Thoracic aorta (tissue), 2 donors: ENCODE measurements at regions not wholly inside any gene's neighbourhood (a gene's known extent, or its start where the extent isn't known, plus 50 kb on each side); places are given as distances from the start of the nearest gene placed in this dataset.

Experiments used
- ATAC-seq: fragments of 150-250 bp; one replicate; pipeline ENCODE4 v1.8.0; 2017; ENCODE audit warnings: low read depth; ENCODE audit not compliant: insufficient number of reproducible peaks, low FRiP score
- DNase-seq: peaks from one replicate; pipeline ENCODE4 v3.0.0-alpha.2; 2020; ENCODE audit warnings: low spot score
- H3K27ac ChIP-seq, 2 donors: fragments of 200-600 bp; sonication (generic); 1 replicate in 1 of 2; 2 replicates in 1 of 2; pipeline ENCODE4 v1.5.1; 2016; ENCODE audit warnings: mild to moderate bottlenecking in 2 of 2, moderate library complexity in 2 of 2
- H3K27me3 ChIP-seq: fragments of 200-600 bp; sonication (generic); replicated peaks from 2 replicates; pipeline ENCODE4 v1.6.0; 2016; ENCODE audit warnings: mild to moderate bottlenecking; ENCODE audit not compliant: insufficient read depth
- H3K36me3 ChIP-seq: fragments of 200-600 bp; sonication (generic); one replicate; pipeline ENCODE4 v1.5.1; 2016
- H3K4me1 ChIP-seq, 2 donors: fragments of 200-600 bp; sonication (generic); 1 replicate in 1 of 2; 2 replicates in 1 of 2; pipeline versions ENCODE4 v1.5.1 to v1.6.0; 2016; ENCODE audit warnings: low read depth in 2 of 2, mild to moderate bottlenecking in 1 of 2; ENCODE audit not compliant: control insufficient read depth in 1 of 2
- H3K4me3 ChIP-seq: fragments of 200-600 bp; sonication (generic); 2 replicates; pipeline ENCODE4 v1.5.1; 2016; ENCODE audit warnings: mild to moderate bottlenecking
- H3K9me3 ChIP-seq: fragments of 200-600 bp; sonication (generic); 2 replicates; pipeline ENCODE4 v1.5.1; 2016
- CTCF ChIP-seq: fragments of 200-600 bp; sonication (generic); IDR thresholded peaks from one replicate; pipeline ENCODE4 v1.5.1; 2019; ENCODE audit warnings: antibody characterized with exemption

- ATAC-seq (no peak), DNase-seq (no peak)
- no peaks in the 10 kb centered on the region for H3K4me1 ChIP-seq
- H3K36me3 ChIP-seq, result no peaks in the 10 kb centered on the region
- H3K27ac ChIP-seq, result no peak overlapping the region
- no peak overlapping the region for H3K4me3 ChIP-seq
- no peak for TF ChIP-seq CTCF
- no peaks in the 10 kb centered on the region for H3K9me3 ChIP-seq
- H3K27me3 ChIP-seq, result no peaks in the 10 kb centered on the region
These were observed 94.8 kb upstream of the CDH12 start for GRCh38 chr5:22947921-22948320.

DNA sequence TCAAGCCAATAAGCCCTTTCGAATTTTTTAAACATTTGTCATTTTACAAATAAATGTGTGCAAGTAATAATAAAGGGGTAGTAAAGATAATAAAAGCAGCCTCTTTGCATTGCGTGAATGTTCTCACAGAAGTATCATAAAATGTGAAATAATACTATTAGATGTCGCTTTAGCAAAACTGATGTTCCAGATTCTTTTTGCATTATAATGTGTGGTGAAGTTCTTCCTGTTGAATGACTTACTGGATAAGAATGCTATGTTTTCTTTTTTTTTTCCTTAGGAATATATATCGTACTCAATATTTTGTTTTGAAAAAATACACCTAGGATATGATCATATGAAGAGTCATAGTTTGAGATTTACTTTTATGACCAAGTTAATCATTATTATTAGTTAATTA lies 85.2 kb upstream of the CDH12 start:
- Histone ChIP-seq H3K4me3 (no peak overlapping the region), H3K27me3 (no peaks in the 10 kb centered on the region), H3K4me1 (no peaks in the 10 kb centered on the region), H3K9me3 (no peaks in the 10 kb centered on the region), H3K27ac (no peak overlapping the region), H3K36me3 (no peaks in the 10 kb centered on the region)
- no peak for DNase-seq
- no peak for TF ChIP-seq CTCF
- ATAC-seq, result no peak

DNA sequence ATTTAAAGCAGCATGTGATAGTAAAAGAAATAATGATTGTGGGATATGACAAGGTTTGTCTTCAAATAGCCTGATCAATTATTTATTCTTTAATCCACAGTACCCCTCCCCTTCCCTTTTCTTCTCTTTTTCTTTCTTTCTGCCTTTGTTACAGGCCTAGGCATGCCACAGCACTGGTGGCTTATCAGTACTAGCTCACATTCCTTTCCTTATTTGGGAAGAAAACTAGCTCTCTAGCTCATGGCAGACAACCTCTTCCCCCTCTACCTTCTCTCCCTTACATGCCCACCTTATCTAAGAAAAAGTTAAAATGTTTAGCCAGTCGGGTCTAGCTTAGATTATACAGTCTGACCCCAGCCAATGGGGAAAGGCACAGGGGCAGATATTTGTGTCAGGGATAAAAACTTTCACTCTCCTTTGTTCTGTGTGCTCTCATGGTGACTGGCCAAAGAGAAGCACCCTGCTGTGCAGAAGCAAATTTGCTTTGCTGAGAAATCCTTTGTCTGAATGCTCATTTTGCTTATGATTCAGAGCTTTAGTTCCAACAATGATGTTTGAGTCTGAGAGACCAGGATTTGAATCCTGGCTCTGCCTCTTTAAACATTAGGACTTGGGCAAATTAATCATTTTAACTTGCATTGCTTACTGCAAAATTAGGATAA lies 75.8 kb upstream of the CDH12 start:
- no peak for TF ChIP-seq CTCF
- Histone ChIP-seq H3K27ac (no peak overlapping the region), H3K36me3 (no peaks in the 10 kb centered on the region), H3K9me3 (peaks cover 3% of the 10 kb centered on the region), H3K4me1 (no peaks in the 10 kb centered on the region), H3K27me3 (no peaks in the 10 kb centered on the region), H3K4me3 (no peak overlapping the region)
- no peak for DNase-seq
- ATAC-seq, result no peak

- Histone ChIP-seq H3K27me3 (no peaks in the 10 kb centered on the region), H3K4me1 (no peaks in the 10 kb centered on the region), H3K4me3 (no peak overlapping the region), H3K36me3 (no peaks in the 10 kb centered on the region), H3K27ac (no peak overlapping the region), H3K9me3 (peaks cover 3% of the 10 kb centered on the region)
- TF ChIP-seq CTCF, result no peak
- no peak for DNase-seq
- no peak for ATAC-seq
These were observed 73.4 kb upstream of the CDH12 start for GRCh38 chr5:22926574-22926973.

- ATAC-seq, result no peak
- no peak overlapping the region for H3K27ac ChIP-seq
- H3K4me1 ChIP-seq, result no peaks in the 10 kb centered on the region
- H3K27me3 ChIP-seq, result no peaks in the 10 kb centered on the region
- DNase-seq, result no peak
- no peaks in the 10 kb centered on the region for H3K36me3 ChIP-seq
- H3K4me3 ChIP-seq, result no peak overlapping the region
- no peak for TF ChIP-seq CTCF
- no peaks in the 10 kb centered on the region for H3K9me3 ChIP-seq
These were observed 65.4 kb upstream of the CDH12 start for GRCh38 chr5:22918511-22918910.
